GM12874 (cell line): ENCODE measurements at regions not wholly inside any gene's neighbourhood (a gene's known extent, or its start where the extent isn't known, plus 50 kb on each side); places are given as distances from the start of the nearest gene placed in this dataset.

Experiments
- CTCF ChIP-seq: IDR thresholded peaks from 2 replicates; pipeline ENCODE4 v1.5.1; 2011; ENCODE audit warnings: low read depth, mild to moderate bottlenecking, control low read depth, low read length, moderate library complexity; ENCODE audit not compliant: insufficient read depth

GRCh38 chr12:115752156-115752555 is 525.3 kb downstream of the MED13L start:
- no peak for TF ChIP-seq CTCF

GRCh38 chr12:115750340-115750739 is 527.2 kb downstream of the MED13L start:
- TF ChIP-seq CTCF = no peak

GRCh38 chr12:115749071-115749841 is 528.2 kb downstream of the MED13L start:
- no peak for TF ChIP-seq CTCF

- no peak for TF ChIP-seq CTCF
Observed at GRCh38 chr12:115740586-115741155, 536.8 kb downstream of the MED13L start.

- TF ChIP-seq CTCF = no peak
Observed at GRCh38 chr12:115737895-115738294, 539.6 kb downstream of the MED13L start.

- no peak for TF ChIP-seq CTCF
Observed at GRCh38 chr12:115736360-115736759, 541.1 kb downstream of the MED13L start.

GRCh38 chr12:115730975-115731541 is 546.4 kb downstream of the MED13L start:
- no peak for TF ChIP-seq CTCF
